ENCODE measurements at regions not wholly inside any gene's neighbourhood (a gene's known extent, or its start where the extent isn't known, plus 50 kb on each side); places are given as distances from the start of the nearest gene placed in this dataset.

DNA sequence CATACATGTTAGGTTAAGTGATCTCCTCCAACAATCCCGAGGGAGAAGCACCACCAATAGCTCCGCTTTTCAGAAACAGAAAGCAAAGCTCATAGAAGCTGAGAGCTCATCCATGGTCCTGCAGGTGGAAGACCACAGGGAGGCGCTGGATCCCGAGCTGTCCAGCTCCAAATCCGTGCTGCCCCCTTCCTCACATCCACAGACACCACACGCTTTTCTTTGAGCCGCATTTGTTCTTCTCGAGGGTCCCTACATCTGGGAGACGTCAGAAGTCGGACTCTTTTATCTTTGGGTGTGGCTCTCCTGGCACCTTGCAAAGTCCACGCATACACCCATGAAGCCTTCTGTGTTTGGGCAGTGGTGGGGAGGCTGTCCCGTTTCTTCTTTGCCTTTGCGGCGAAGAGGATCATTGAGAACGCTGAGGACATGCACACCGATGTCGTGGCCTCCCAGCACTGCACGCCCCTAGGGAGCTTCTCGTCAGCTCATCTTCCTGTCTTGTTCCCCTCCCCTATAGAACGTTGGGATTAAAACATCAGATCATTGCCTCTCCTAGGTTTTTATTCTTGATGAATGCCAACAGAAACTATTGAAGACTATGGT lies 184.8 kb downstream of the TEX29 start:
- Histone ChIP-seq H4K20me1 (ENCODE audit: insufficient read depth) (no peaks in the 10 kb centered on the region), H3K9me2 (ENCODE audit: insufficient read depth, low read length) (no peaks in the 10 kb centered on the region), H3K9ac (ENCODE audit: low read length) (no peak overlapping the region), H2AFZ (ENCODE audit: low read depth, low read length) (no peak overlapping the region), H3K36me3 (ENCODE audit: insufficient read depth, low read length) (no peaks in the 10 kb centered on the region), H3F3A (ENCODE audit: insufficient read depth, low read length, poor library complexity, severe bottlenecking) (no peaks in the 10 kb centered on the region), H3K9me3 (ENCODE audit: low read length) (no peaks in the 10 kb centered on the region), H3K4me3 (ENCODE audit: low read length) (no peak overlapping the region), H3K27me3 (ENCODE audit: insufficient read depth, low read depth, low read length) (no peaks in the 10 kb centered on the region), H3K27ac (ENCODE audit: low read length) (no peak overlapping the region), H3K4me2 (ENCODE audit: low read length) (no peak overlapping the region), H3K79me2 (replicated peaks; ENCODE audit: insufficient read depth, low read length) (no peaks in the 10 kb centered on the region)
- TF ChIP-seq, protein P1, sequence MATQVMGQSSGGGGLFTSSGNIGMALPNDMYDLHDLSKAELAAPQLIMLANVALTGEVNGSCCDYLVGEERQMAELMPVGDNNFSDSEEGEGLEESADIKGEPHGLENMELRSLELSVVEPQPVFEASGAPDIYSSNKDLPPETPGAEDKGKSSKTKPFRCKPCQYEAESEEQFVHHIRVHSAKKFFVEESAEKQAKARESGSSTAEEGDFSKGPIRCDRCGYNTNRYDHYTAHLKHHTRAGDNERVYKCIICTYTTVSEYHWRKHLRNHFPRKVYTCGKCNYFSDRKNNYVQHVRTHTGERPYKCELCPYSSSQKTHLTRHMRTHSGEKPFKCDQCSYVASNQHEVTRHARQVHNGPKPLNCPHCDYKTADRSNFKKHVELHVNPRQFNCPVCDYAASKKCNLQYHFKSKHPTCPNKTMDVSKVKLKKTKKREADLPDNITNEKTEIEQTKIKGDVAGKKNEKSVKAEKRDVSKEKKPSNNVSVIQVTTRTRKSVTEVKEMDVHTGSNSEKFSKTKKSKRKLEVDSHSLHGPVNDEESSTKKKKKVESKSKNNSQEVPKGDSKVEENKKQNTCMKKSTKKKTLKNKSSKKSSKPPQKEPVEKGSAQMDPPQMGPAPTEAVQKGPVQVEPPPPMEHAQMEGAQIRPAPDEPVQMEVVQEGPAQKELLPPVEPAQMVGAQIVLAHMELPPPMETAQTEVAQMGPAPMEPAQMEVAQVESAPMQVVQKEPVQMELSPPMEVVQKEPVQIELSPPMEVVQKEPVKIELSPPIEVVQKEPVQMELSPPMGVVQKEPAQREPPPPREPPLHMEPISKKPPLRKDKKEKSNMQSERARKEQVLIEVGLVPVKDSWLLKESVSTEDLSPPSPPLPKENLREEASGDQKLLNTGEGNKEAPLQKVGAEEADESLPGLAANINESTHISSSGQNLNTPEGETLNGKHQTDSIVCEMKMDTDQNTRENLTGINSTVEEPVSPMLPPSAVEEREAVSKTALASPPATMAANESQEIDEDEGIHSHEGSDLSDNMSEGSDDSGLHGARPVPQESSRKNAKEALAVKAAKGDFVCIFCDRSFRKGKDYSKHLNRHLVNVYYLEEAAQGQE (IDR thresholded peaks at IDR 0.05; ENCODE audit: borderline replicate concordance) = no peak
- TF ChIP-seq, protein P2, sequence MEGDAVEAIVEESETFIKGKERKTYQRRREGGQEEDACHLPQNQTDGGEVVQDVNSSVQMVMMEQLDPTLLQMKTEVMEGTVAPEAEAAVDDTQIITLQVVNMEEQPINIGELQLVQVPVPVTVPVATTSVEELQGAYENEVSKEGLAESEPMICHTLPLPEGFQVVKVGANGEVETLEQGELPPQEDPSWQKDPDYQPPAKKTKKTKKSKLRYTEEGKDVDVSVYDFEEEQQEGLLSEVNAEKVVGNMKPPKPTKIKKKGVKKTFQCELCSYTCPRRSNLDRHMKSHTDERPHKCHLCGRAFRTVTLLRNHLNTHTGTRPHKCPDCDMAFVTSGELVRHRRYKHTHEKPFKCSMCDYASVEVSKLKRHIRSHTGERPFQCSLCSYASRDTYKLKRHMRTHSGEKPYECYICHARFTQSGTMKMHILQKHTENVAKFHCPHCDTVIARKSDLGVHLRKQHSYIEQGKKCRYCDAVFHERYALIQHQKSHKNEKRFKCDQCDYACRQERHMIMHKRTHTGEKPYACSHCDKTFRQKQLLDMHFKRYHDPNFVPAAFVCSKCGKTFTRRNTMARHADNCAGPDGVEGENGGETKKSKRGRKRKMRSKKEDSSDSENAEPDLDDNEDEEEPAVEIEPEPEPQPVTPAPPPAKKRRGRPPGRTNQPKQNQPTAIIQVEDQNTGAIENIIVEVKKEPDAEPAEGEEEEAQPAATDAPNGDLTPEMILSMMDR (IDR thresholded peaks at IDR 0.05; ENCODE audit: poor library complexity, severe bottlenecking) = no peak

DNA sequence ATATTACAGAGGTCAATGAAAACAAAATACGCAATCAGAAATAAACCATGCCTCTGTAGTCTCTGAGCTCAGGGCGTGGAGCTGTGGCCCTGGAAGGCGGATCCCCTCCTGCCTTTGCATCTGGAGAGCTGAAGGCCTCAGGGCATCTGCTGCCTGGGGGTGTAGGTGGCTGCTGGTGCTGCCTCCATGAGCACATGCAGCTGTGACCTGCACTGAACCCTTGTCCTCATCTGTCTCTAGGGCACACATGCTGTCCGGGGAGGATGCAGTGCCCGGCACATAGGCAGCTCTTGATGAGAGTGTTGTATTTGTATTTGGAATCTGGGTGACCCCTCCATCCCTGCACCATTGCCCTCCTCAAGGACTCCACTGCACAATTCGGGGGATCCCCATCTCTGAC lies 185.7 kb downstream of the TEX29 start:
- TF ChIP-seq POLR2AphosphoS5 (IDR thresholded peaks at IDR 0.05) (no peak), SMC3 (conservative IDR thresholded peaks at IDR 0.05; ENCODE audit: poor library complexity) (no peak), EZH2 (IDR thresholded peaks at IDR 0.05; ENCODE audit: borderline replicate concordance, insufficient read depth, low read length, poor library complexity, severe bottlenecking) (no peak), MXI1 (conservative IDR thresholded peaks at IDR 0.05; ENCODE audit: poor library complexity, severe bottlenecking) (no peak), EP300 (conservative IDR thresholded peaks at IDR 0.05; ENCODE audit: poor library complexity, severe bottlenecking) (no peak), RAD21 (conservative IDR thresholded peaks at IDR 0.05) (no peak), TAF1 (IDR thresholded peaks at IDR 0.05; ENCODE audit: low read depth) (no peak)
- TF ChIP-seq, protein P2 (IDR thresholded peaks at IDR 0.05; ENCODE audit: poor library complexity, severe bottlenecking) = no peak
- TF ChIP-seq, protein P1 (IDR thresholded peaks at IDR 0.05; ENCODE audit: borderline replicate concordance) = no peak
- no peaks in the 10 kb centered on the region for H3K9me2 ChIP-seq (ENCODE audit: insufficient read depth, low read length)
- no peaks in the 10 kb centered on the region for H3K27me3 ChIP-seq (ENCODE audit: insufficient read depth, low read depth, low read length)
- no peaks in the 10 kb centered on the region for H4K20me1 ChIP-seq (ENCODE audit: insufficient read depth)
- no peak overlapping the region for H3K4me3 ChIP-seq (ENCODE audit: low read length)
- no peak overlapping the region for H3K27ac ChIP-seq (ENCODE audit: low read length)
- H3K9ac ChIP-seq (ENCODE audit: low read length) = no peak overlapping the region
- no peaks in the 10 kb centered on the region for H3F3A ChIP-seq (ENCODE audit: insufficient read depth, low read length, poor library complexity, severe bottlenecking)
- H3K79me2 ChIP-seq (replicated peaks; ENCODE audit: insufficient read depth, low read length) = no peaks in the 10 kb centered on the region
- no peak overlapping the region for H2AFZ ChIP-seq (ENCODE audit: low read depth, low read length)
- H3K9me3 ChIP-seq (ENCODE audit: low read length) = no peaks in the 10 kb centered on the region
- no peaks in the 10 kb centered on the region for H3K36me3 ChIP-seq (ENCODE audit: insufficient read depth, low read length)
- no peak overlapping the region for H3K4me2 ChIP-seq (ENCODE audit: low read length)
